ENCODE measurements at regions not wholly inside any gene's neighbourhood (a gene's known extent, or its start where the extent isn't known, plus 50 kb on each side); places are given as distances from the start of the nearest gene placed in this dataset.
"Not testable (repeated sequence)": the region's sequence is repeated elsewhere in the genome, so short reads cannot be mapped to it uniquely, and the experiment has no call there.

DNA sequence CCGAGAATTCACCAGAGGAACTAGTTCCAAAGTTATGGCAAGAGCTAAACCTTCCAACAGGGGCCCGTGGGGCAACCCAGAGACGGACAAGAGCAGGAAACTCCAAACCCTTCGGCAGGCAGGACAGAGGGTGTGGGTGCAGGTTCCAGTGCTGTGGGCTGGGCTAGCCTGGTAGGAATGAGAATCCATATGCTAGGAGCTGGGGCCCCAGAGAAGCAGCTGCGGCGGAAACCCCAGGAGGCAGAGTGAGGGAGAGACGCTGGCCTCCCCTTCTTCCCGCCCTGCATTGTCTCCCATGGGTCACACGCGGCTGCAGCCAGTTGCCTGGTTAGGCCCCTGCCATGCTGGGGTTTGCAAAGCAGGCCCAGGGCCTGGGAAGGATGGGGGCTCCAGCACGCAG is 126.2 kb upstream of the ALDH3B2 start:
- H3K4me1 ChIP-seq; H3K27me3 ChIP-seq; DNase-seq; H3K27ac ChIP-seq; H3K36me3 ChIP-seq; intact Hi-C loops (cut with DNase I; ENCODE audit: low total_unique reads); H3K4me3 ChIP-seq; H3K9me3 ChIP-seq: not testable (repeated sequence)

DNA sequence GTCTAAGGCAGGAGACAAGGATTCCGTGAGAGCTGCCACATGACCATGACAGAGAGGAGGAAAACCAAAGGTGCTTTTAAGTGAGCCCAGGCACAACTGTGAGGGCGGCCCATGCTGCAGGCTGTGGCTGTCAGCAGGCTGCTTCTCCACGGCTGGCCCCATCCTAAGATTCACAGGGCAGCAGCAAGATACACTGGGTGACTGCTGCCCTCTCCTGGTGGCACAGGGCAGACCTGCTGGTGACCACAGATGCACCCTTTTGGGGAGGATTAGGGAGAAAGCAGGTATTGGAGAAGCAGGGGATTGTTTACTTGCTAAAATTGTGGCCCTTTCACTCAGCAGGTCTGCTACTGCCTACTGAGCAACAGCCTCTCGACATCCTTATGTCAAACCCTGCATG is 125.4 kb upstream of the ALDH3B2 start:
- H3K36me3 ChIP-seq; DNase-seq; intact Hi-C loops (cut with DNase I; ENCODE audit: low total_unique reads); H3K4me3 ChIP-seq; H3K9me3 ChIP-seq; H3K27me3 ChIP-seq; H3K4me1 ChIP-seq; H3K27ac ChIP-seq: not testable (repeated sequence)
- TF ChIP-seq, protein P1, sequence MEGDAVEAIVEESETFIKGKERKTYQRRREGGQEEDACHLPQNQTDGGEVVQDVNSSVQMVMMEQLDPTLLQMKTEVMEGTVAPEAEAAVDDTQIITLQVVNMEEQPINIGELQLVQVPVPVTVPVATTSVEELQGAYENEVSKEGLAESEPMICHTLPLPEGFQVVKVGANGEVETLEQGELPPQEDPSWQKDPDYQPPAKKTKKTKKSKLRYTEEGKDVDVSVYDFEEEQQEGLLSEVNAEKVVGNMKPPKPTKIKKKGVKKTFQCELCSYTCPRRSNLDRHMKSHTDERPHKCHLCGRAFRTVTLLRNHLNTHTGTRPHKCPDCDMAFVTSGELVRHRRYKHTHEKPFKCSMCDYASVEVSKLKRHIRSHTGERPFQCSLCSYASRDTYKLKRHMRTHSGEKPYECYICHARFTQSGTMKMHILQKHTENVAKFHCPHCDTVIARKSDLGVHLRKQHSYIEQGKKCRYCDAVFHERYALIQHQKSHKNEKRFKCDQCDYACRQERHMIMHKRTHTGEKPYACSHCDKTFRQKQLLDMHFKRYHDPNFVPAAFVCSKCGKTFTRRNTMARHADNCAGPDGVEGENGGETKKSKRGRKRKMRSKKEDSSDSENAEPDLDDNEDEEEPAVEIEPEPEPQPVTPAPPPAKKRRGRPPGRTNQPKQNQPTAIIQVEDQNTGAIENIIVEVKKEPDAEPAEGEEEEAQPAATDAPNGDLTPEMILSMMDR (IDR thresholded peaks at IDR 0.05) = peak; percentile 42 to 46

DNA sequence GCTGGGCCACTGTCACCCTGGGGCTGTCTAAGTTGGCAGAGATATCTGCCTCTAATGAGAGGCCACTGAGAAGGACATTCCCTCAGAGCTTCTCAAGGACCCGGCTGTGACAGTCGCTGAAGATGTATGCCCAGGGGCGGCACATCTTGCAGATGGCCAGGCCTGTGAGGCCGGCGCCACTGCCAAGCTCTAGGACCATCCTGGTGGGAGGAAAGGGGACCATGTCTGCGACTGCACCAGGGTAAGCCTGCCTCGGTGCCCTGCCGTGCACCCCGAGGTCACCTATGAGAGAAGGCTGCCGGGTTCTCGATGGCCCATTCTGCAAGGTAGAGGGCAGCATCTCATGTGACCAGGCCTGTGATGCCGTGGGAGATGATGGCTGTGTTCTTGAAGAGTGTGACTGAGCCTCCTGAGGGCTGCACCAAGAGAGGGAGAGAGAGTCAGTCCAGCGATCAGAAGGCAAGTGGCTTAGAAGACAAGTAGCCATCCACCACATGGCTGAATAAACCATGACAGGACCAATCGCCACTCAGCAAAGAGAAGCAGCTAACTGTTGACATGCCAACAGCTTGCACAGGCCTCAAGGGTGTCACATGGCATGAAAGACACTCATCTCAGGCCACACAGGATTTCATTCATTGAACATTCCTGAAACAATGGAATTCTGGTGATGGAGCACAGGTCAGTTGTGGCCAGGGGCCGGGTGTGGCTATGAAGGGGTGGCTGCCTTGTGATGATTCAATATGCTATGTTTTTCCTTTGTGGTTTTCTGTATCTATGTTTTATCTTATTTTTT is 123.5 kb upstream of the ALDH3B2 start:
- H3K27ac ChIP-seq; H3K36me3 ChIP-seq; H3K4me1 ChIP-seq; H3K27me3 ChIP-seq; H3K9me3 ChIP-seq; intact Hi-C loops (cut with DNase I; ENCODE audit: low total_unique reads); H3K4me3 ChIP-seq; DNase-seq: not testable (repeated sequence)

- no peaks in the 10 kb centered on the region for H3K27me3 ChIP-seq
- no peaks in the 10 kb centered on the region for H3K36me3 ChIP-seq
- no peaks in the 10 kb centered on the region for H3K4me1 ChIP-seq
- no peak overlapping the region for H3K4me3 ChIP-seq
- no peak for DNase-seq
- intact Hi-C loops (cut with DNase I; ENCODE audit: low total_unique reads) = no loop called here
- TF ChIP-seq, protein P1 (IDR thresholded peaks at IDR 0.05) = no peak
- H3K9me3 ChIP-seq = no peaks in the 10 kb centered on the region
- H3K27ac ChIP-seq = no peak overlapping the region
These were observed 121.3 kb upstream of the ALDH3B2 start for GRCh38 chr11:67795746-67796145.

DNA sequence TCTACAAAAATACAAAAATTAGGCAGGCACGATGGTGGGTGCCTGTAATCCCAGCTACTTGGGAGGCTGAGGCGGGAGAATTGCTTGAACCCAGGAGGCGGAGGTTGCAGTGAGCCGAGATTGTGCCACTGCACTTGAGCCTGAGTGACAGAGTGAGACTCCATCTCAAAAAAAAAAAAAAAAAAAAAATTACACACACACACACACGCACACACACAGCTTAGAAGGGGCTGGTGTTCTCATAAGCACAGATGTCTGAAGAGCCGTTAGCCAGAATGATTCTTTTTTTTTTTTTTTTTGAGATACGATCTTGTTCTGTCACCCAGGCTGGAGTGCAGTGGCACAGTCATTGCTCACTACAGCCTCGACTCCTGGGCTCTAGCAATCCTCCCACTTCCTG is 119.3 kb upstream of the ALDH3B2 start:
- H3K36me3 ChIP-seq; intact Hi-C loops (cut with DNase I; ENCODE audit: low total_unique reads); H3K9me3 ChIP-seq; H3K4me1 ChIP-seq; H3K4me3 ChIP-seq; H3K27me3 ChIP-seq; DNase-seq; H3K27ac ChIP-seq: not testable (repeated sequence)

GRCh38 chr11:67792273-67792990 is 118.0 kb upstream of the ALDH3B2 start:
- TF ChIP-seq, protein P1 (IDR thresholded peaks at IDR 0.05) = peak; percentile 41 to 49
- intact Hi-C loops (cut with DNase I; ENCODE audit: low total_unique reads); H3K9me3 ChIP-seq; H3K36me3 ChIP-seq; H3K4me1 ChIP-seq; DNase-seq; H3K4me3 ChIP-seq; H3K27ac ChIP-seq; H3K27me3 ChIP-seq: not testable (repeated sequence)

DNA sequence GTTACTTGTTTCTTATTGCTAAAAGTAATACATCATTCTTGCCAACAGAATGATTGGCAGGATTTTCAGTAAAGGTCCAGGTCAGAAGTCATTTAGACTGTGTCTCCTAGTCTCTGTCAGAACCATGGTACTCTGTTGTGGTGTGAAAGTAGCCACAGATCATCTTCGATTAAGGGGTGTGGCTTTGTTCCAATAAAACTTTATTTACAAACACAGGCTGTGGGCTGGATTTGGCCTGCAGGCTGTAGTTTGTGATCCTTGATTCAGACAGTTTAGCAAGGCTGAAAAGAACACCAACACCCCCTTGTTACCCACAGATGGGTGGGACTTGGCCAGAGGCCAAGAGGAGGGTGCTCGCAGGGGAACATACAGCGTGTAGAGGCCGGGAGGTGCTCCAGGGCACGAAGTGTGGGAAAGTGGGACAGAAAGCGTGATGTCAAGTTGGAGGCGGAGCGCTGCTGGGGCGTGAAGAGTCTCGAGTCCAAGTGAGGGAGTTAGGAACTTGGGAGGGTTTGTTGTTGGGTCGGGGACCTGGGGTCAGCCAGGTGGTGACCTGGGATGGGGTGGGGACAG is 117.3 kb upstream of the ALDH3B2 start:
- H3K4me3 ChIP-seq; H3K36me3 ChIP-seq; intact Hi-C loops (cut with DNase I; ENCODE audit: low total_unique reads); H3K9me3 ChIP-seq; H3K4me1 ChIP-seq; H3K27me3 ChIP-seq; H3K27ac ChIP-seq; DNase-seq: not testable (repeated sequence)

- H3K27ac ChIP-seq, H3K9me3 ChIP-seq, H3K27me3 ChIP-seq: not testable (repeated sequence)
These were observed 113.9 kb upstream of the ALDH3B2 start for GRCh38 chr11:67788341-67788695.

GRCh38 chr11:67787681-67788340 is 113.4 kb upstream of the ALDH3B2 start:
- H3K4me3 ChIP-seq; H3K36me3 ChIP-seq; DNase-seq; H3K27ac ChIP-seq; H3K4me1 ChIP-seq; intact Hi-C loops (cut with DNase I; ENCODE audit: low total_unique reads); H3K27me3 ChIP-seq; H3K9me3 ChIP-seq: not testable (repeated sequence)

More at GRCh38 chr11:67788341-67788695, 113.9 kb upstream of the ALDH3B2 start:
- intact Hi-C loops (cut with DNase I; ENCODE audit: low total_unique reads); DNase-seq; H3K36me3 ChIP-seq; H3K4me1 ChIP-seq; H3K4me3 ChIP-seq: not testable (repeated sequence)

DNA sequence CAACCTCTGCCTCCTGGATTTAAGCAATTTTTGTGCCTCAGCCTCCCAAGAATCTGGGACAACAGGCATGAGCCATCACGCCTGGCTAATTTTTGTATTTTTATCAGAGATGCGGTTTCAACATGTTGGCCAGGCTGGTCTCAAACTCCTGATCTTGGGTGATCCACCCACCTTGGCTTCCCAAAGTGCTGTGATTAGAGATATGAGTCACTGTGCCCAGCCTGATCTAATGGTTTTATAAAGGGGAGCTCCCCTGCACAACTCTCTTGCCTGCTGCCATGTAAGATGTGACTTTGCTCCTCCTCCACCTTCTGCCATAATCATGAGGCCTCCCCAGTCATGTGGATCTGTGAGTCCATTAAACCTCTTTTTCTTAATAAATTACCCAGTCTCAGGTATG is 107.5 kb upstream of the ALDH3B2 start:
- H3K9me3 ChIP-seq; H3K27ac ChIP-seq; H3K36me3 ChIP-seq; intact Hi-C loops (cut with DNase I; ENCODE audit: low total_unique reads); H3K4me1 ChIP-seq; DNase-seq; H3K27me3 ChIP-seq; H3K4me3 ChIP-seq: not testable (repeated sequence)

DNA sequence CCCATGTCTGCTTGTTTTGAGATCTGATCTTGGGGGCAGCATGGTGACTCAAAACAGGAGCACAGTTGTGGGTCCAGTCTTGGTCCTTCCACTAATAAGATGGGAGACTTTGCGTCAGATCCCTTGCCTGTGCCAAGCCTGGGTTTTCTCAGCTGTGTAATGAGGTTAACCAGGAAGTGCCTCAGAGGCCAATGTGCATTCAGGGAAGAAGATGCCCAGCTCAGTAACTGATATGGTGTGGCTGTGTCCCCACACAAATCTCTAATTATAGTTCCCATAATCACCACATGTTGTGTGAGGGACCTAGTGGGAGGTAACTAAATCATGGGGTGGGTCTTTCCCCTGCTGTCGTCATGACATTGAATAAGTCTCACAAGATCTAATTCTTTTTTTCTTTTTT is 107.1 kb upstream of the ALDH3B2 start:
- intact Hi-C loops (cut with DNase I; ENCODE audit: low total_unique reads); H3K4me1 ChIP-seq: not testable (repeated sequence)

More for the DNA sequence above, 107.1 kb upstream of the ALDH3B2 start:
- not testable (repeated sequence) for H3K9me3 ChIP-seq, H3K27ac ChIP-seq, DNase-seq, H3K27me3 ChIP-seq, H3K36me3 ChIP-seq, H3K4me3 ChIP-seq

Measured in tibial artery (tissue), 4 donors.